Muscle of leg (tissue), 3 donors: ENCODE measurements at regions not wholly inside any gene's neighbourhood (a gene's known extent, or its start where the extent isn't known, plus 50 kb on each side); places are given as distances from the start of the nearest gene placed in this dataset.

ENCODE experiments used
- DNase-seq: peaks from one replicate; pipeline ENCODE4 v3.0.0; 2013
- H3K27ac ChIP-seq: one replicate; pipeline ENCODE4 v1.5.1; 2013; ENCODE audit warnings: mild to moderate bottlenecking, low read length, control low read depth
- H3K27me3 ChIP-seq: one replicate; pipeline ENCODE4 v1.6.1; 2013; ENCODE audit warnings: low read length; ENCODE audit not compliant: control insufficient read depth, insufficient read depth
- H3K36me3 ChIP-seq: one replicate; pipeline ENCODE4 v1.6.1; 2013; ENCODE audit warnings: low read length; ENCODE audit not compliant: control insufficient read depth, insufficient read depth
- H3K4me1 ChIP-seq: one replicate; pipeline ENCODE4 v1.6.1; 2013; ENCODE audit warnings: low read length; ENCODE audit not compliant: control insufficient read depth, insufficient read depth
- H3K4me3 ChIP-seq: one replicate; pipeline ENCODE4 v1.5.1; 2013; ENCODE audit warnings: low read length, control low read depth
- H3K9me3 ChIP-seq: replicated peaks from 2 replicates; pipeline ENCODE4 v1.6.1; 2013; ENCODE audit warnings: low read depth, low read length; ENCODE audit not compliant: control insufficient read depth
- WGBS: methylation state at CpG from one replicate; pipeline ENCODE4 v1.1.5; 2013; ENCODE audit warnings: missing lambda C conversion rate; ENCODE audit not compliant: insufficient coverage; 5-methylcytosine and 5-hydroxymethylcytosine counted together

DNA sequence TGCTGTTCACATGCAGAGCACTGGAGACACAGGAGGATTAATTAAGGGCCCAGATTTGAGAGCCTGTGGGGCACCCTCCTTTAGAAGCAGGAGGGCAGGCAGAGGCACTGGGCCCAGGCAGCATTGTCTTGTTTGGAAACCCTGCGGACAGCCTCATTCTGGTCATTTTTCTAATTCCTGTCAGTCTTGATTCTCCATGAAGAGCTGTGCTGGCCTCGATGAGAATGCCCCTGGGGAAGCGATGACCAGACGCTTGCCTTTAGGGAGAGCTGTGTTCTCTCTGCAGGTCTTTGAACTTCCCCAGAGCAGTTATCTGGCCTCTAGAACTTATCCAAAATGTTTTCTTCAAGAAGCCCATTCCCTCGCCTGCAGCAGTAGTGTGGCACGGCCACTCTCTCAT, 117.8 kb upstream of the PTCH1 start:
- H3K4me1 ChIP-seq = no peaks in the 10 kb centered on the region
- no peak for DNase-seq
- H3K4me3 ChIP-seq = no peak overlapping the region
- no peaks in the 10 kb centered on the region for H3K9me3 ChIP-seq
- 51% methylated on average over 3 of the region's 6 CpGs for WGBS
- H3K36me3 ChIP-seq = no peaks in the 10 kb centered on the region
- no peak overlapping the region for H3K27ac ChIP-seq
- peaks cover 2% of the 10 kb centered on the region for H3K27me3 ChIP-seq

DNA sequence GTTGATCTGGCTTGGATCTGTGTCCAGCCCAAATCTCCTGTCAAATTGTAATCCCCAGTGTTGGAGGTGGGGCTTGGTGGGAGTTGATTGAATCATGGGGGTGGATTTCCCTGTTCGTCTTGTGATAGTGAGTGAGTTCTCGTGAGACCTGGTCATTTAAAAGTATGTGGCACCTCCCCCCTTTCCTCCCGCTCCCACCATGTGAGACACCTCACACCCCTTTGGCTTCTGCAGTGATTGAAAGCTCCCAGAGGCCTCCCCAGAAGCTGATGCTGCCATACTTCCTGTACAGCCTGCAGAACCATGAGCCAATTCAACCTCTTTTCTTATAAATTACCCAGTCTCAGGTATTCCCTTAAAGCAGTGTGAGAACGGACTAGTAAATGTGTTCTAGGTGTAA, 117.3 kb upstream of the PTCH1 start:
- no peaks in the 10 kb centered on the region for H3K9me3 ChIP-seq
- H3K27ac ChIP-seq = no peak overlapping the region
- H3K36me3 ChIP-seq = no peaks in the 10 kb centered on the region
- peaks cover 2% of the 10 kb centered on the region for H3K27me3 ChIP-seq
- H3K4me1 ChIP-seq = no peaks in the 10 kb centered on the region
- WGBS = 50% methylated on average over 1 of the region's 4 CpGs
- no peak overlapping the region for H3K4me3 ChIP-seq
- DNase-seq = no peak

GRCh38 chr9:95629585-95629984, 112.8 kb upstream of the PTCH1 start:
- DNase-seq = no peak
- Histone ChIP-seq H3K27me3 (peaks cover 5% of the 10 kb centered on the region), H3K4me1 (peaks cover 2% of the 10 kb centered on the region), H3K27ac (no peak overlapping the region), H3K9me3 (no peaks in the 10 kb centered on the region), H3K36me3 (no peaks in the 10 kb centered on the region), H3K4me3 (no peak overlapping the region)
- 100% methylated on average over 5 of the region's 6 CpGs for WGBS

GRCh38 chr9:95627802-95628201, 111.0 kb upstream of the PTCH1 start:
- Histone ChIP-seq H3K27me3 (peaks cover 5% of the 10 kb centered on the region), H3K36me3 (no peaks in the 10 kb centered on the region), H3K4me3 (no peak overlapping the region)

DNA sequence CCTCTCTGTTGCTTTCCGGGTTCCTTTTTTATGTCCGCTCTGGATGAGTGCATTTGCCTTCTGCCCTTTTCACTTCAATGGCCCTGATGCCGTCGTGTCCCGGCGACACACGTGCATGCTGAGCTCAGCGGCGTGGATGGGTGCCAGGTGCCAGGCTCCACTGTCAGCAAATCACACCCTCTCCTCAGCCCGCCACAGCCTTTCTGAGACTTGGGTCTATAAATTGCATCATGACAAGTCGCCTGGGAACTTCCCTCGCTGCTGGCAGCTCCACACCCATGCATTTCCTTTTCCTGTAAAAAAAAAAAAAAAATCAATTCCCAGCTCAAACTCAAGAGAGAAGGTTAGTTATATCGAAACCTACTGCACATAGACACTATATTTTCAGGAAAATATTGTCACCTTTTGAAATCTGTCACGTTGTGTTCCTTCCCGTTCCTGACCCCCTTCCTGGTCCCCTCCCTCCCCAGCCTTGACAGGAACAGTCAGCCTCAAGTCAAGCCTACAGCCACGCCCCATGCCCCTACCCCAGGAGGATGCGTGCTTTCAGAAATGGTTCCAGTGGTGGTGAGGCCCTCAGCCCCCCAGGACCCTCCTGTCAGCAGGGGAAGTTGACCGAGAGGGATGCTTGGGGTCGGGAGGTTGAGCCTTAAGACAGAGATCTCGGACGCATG, 110.3 kb upstream of the PTCH1 start:
- Histone ChIP-seq H3K27me3 (peaks cover 3% of the 10 kb centered on the region), H3K36me3 (no peaks in the 10 kb centered on the region), H3K27ac (peak overlapping the region; percentile 47), H3K9me3 (no peaks in the 10 kb centered on the region), H3K4me3 (no peak overlapping the region), H3K4me1 (peaks cover 2% of the 10 kb centered on the region)
- peak; percentile 46 for DNase-seq
- 54% methylated on average over 12 of the region's 21 CpGs for WGBS

More at GRCh38 chr9:95627802-95628201, 111.0 kb upstream of the PTCH1 start:
- 42% methylated on average over 6 of the region's 8 CpGs for WGBS
- no peak overlapping the region for H3K27ac ChIP-seq
- peaks cover 2% of the 10 kb centered on the region for H3K4me1 ChIP-seq
- no peaks in the 10 kb centered on the region for H3K9me3 ChIP-seq
- no peak for DNase-seq

DNA sequence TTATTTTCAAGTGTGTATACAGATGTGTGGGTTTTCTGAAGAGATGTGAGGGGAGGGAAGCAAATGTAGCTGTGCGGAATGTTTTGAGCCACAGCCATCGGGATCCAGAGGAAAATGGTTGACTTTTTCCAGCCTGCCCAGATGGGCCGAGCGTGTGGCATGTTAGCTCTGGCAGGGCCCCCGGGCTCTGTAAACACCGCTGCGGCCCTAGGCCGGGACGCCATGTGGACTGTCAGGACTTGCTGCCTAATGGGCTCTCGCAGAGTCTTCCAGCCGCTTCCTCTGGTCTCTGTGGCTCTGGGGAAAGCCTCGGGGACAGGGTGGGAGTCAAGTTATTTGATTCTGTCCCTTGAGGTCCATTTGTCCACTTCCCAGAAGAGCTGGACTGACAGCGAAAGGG, 109.6 kb upstream of the PTCH1 start:
- H3K9me3 ChIP-seq = no peaks in the 10 kb centered on the region
- WGBS = 72% methylated on average over 13 of the region's 13 CpGs
- no peak overlapping the region for H3K27ac ChIP-seq
- no peak for DNase-seq
- no peak overlapping the region for H3K4me3 ChIP-seq
- no peaks in the 10 kb centered on the region for H3K36me3 ChIP-seq
- peaks cover 3% of the 10 kb centered on the region for H3K27me3 ChIP-seq
- peaks cover 2% of the 10 kb centered on the region for H3K4me1 ChIP-seq

DNA sequence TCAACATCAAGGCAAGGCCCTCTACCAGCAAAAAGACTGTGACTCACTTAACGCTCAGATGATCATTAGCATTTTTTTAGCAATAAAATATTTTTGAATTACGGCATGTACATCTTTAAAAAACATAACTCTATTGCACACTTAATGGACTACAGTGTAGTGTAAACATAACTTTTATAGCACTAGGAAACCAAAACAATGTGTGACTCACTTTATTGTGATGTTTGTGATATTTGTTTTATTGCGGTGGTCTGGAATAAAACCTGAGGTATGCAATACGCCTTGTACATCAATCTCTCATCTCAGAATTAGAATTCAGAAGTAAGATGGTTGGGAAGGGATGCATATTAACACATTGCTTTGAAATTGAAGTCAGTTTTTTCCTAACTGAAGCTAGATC, 106.9 kb upstream of the PTCH1 start:
- no CpG with 5 or more reads among the region's 4 CpGs for WGBS
- Histone ChIP-seq H3K4me1 (peaks cover 4% of the 10 kb centered on the region), H3K9me3 (no peaks in the 10 kb centered on the region), H3K27ac (no peak overlapping the region), H3K36me3 (no peaks in the 10 kb centered on the region), H3K27me3 (peaks cover 3% of the 10 kb centered on the region), H3K4me3 (no peak overlapping the region)
- no peak for DNase-seq

GRCh38 chr9:95620722-95621121, 104.0 kb upstream of the PTCH1 start:
- peaks cover 2% of the 10 kb centered on the region for H3K4me1 ChIP-seq
- no peaks in the 10 kb centered on the region for H3K9me3 ChIP-seq
- peaks cover 2% of the 10 kb centered on the region for H3K27me3 ChIP-seq
- no peaks in the 10 kb centered on the region for H3K36me3 ChIP-seq
- WGBS = 100% methylated on average over 2 of the region's 8 CpGs
- H3K4me3 ChIP-seq = no peak overlapping the region
- DNase-seq = no peak
- H3K27ac ChIP-seq = no peak overlapping the region

DNA sequence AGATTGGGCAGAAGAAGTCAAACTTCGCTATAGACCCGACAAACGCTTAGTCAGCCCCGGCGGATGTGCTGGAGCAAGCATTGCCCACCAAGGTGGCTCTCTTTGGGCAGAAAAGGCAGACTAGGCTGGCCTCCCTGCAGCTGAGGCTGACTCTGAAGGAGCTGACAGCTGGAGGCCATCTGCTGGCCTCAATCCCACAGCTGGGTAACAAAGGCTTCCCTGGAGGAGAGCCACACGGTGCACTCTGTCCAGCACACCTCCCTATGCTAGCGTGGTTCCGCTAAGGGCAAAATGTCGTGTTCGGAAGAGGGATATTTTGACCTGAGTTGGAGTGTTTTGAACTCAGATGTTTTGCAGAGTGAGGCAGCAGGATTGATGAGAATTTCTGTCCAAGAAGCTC, 103.5 kb upstream of the PTCH1 start:
- H3K4me1 ChIP-seq = peaks cover 2% of the 10 kb centered on the region
- no peaks in the 10 kb centered on the region for H3K9me3 ChIP-seq
- peaks cover 2% of the 10 kb centered on the region for H3K27me3 ChIP-seq
- H3K4me3 ChIP-seq = no peak overlapping the region
- DNase-seq = no peak
- whole genome bisulfite sequencing = 88% methylated on average over 5 of the region's 10 CpGs
- no peak overlapping the region for H3K27ac ChIP-seq
- H3K36me3 ChIP-seq = no peaks in the 10 kb centered on the region

DNA sequence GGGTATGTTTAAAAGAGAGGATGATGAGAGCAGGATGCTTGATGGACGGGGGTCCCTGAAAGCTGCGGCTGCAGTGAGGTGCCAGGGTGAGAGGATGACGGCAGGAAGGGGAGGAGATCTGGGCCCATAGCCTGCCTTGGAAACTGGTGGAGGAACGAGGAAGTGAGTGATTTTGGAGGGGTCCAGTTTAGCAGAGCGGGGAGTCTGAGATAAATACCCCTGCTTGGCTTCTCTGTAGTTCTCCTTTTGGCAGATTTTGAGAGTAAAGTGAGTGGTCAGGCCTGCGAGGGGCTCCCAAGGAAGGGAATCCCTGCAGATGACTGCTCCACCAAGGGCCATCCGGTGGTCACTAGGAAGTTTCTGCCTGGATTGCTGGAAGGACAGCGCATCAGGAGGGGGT, 98.5 kb upstream of the PTCH1 start:
- Histone ChIP-seq H3K4me3 (no peak overlapping the region), H3K4me1 (peaks cover under 1% of the 10 kb centered on the region), H3K36me3 (no peaks in the 10 kb centered on the region), H3K9me3 (no peaks in the 10 kb centered on the region), H3K27me3 (peaks cover 2% of the 10 kb centered on the region), H3K27ac (no peak overlapping the region)
- 76% methylated on average over 8 of the region's 8 CpGs for WGBS
- no peak for DNase-seq

DNA sequence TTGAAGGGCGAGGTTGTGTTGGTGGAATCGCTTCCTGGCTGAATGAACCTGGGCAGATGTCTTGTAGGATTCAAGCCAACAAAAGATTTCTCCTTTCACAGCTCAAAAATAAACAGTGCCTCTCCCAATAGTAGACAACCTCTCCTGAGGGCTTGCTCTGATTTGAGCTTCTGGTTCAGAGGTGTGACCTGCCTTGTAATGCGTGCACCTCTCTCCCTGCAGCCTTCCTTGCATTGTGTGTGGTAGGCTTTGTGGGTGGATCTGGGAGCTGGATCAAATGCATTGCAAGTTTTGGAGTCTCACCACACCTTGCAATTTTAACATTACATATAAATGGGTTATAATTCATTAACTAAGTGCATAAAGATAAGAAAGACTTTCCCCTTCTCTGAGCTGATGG, 96.9 kb upstream of the PTCH1 start:
- H3K27ac ChIP-seq = no peak overlapping the region
- no CpG with 5 or more reads among the region's 3 CpGs for WGBS
- no peak overlapping the region for H3K4me3 ChIP-seq
- no peaks in the 10 kb centered on the region for H3K36me3 ChIP-seq
- no peaks in the 10 kb centered on the region for H3K4me1 ChIP-seq
- no peak for DNase-seq
- peaks cover 2% of the 10 kb centered on the region for H3K27me3 ChIP-seq
- no peaks in the 10 kb centered on the region for H3K9me3 ChIP-seq
